ENCODE measurements at regions not wholly inside any gene's neighbourhood (a gene's known extent, or its start where the extent isn't known, plus 50 kb on each side); places are given as distances from the start of the nearest gene placed in this dataset.

DNA sequence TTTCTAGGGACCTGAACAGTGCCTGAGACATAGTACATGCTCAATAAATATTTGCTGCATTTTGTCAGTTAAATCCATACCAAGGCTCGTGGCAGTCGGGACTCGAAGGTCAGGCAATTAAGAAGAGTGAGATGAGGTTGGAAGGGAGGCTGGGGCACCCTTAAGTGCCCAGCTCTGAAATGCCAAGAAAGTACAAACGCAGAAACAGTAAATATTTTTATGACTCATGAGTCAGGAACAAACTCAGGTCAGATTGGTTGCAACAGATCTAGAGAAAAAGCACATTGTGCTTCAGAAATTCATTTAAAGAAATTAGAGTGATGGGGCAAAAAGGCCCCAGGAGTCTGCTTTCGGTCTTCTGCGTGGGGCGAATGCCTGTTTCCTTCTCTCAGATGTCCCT, 83.0 kb upstream of the FZD10 start:
- TF ChIP-seq CTCF (IDR thresholded peaks at IDR 0.05; ENCODE audit: low read depth, low read length) = no peak
- TF ChIP-seq MAX (IDR thresholded peaks at IDR 0.05; ENCODE audit: low read depth, low read length) = no peak
